ENCODE measurements at regions not wholly inside any gene's neighbourhood (a gene's known extent, or its start where the extent isn't known, plus 50 kb on each side); places are given as distances from the start of the nearest gene placed in this dataset.

- no peak for TF ChIP-seq POLR2A (IDR thresholded peaks at IDR 0.05; ENCODE audit: low read depth, low read length)
- no peak for FAIRE-seq
Observed at GRCh38 chr1:164320790-164321731, 237.9 kb upstream of the PBX1 start.

GRCh38 chr1:164325786-164326185 is 233.2 kb upstream of the PBX1 start:
- DNase-seq (ENCODE audit: insufficient read length, low spot score) (no peak), FAIRE-seq (no peak)
- TF ChIP-seq POLR2A (IDR thresholded peaks at IDR 0.05; ENCODE audit: low read depth, low read length): no peak

More at GRCh38 chr1:164320790-164321731, 237.9 kb upstream of the PBX1 start:
- DNase-seq (ENCODE audit: insufficient read length, low spot score): no peak

DNA sequence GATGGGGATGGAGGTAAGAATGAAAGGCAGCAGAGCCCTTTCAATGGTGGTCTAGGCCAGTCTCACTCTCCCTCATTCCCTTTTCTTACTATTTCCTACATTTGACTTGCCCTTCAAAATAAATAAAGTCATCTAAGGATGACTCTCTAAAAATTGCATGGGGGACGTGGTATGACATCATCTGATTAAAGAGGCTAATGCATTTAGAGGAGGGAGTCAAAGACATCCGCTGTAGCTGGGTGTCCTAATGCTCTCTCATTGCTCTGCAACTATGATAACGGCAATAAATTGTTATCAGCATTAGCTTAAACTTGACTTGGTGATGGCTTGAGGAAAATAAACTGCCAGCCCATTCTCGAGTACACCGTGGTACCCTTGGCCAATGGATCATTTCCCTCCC is 225.6 kb upstream of the PBX1 start:
- no peak for FAIRE-seq
- no peak for TF ChIP-seq POLR2A (IDR thresholded peaks at IDR 0.05; ENCODE audit: low read depth, low read length)

DNA sequence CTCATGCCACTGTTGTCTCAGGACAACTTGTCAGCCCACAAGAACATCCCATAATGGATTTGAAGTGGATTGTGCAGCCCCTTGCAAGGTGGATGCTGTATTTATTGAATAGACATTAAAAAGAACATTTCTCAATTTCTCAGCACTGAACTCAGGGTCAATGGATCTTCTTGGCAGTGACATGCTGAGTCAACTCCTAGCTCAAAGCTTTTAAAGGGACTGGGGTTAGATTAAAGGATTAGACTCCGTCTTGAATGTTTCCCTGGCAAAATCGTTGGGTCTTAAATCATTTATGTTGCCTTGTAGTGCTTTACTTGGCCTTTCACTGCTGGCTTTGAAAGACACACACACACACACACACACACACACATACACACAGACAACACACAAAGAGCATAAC is 221.6 kb upstream of the PBX1 start:
- no peak for FAIRE-seq
- no peak for DNase-seq (ENCODE audit: insufficient read length, low spot score)

More for the DNA sequence above, 225.6 kb upstream of the PBX1 start:
- no peak for DNase-seq (ENCODE audit: insufficient read length, low spot score)

DNA sequence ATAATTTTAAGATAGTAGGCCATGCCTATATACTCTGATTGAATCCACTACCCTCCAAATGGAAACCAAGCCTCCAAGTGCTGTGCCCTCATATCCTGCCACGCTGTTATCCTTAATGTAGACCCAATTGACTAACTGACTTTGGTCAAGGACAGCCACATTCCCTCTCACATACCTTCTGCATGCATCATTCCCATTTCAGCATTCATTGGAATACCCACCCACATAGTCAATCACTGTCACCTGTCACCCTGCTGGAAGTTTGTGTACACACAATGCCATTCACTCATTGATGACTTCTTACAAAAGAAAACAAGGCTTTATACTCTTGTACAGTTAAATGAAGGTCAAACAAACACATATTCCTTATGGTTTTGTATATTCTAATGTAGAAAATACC is 221.1 kb upstream of the PBX1 start:
- TF ChIP-seq POLR2A (IDR thresholded peaks at IDR 0.05; ENCODE audit: low read depth, low read length): no peak
- DNase-seq (ENCODE audit: insufficient read length, low spot score): no peak
- FAIRE-seq: no peak

More for the DNA sequence above, 221.6 kb upstream of the PBX1 start:
- TF ChIP-seq POLR2A (IDR thresholded peaks at IDR 0.05; ENCODE audit: low read depth, low read length): no peak

GRCh38 chr1:164343189-164343588 is 215.8 kb upstream of the PBX1 start:
- DNase-seq (ENCODE audit: insufficient read length, low spot score) (no peak), FAIRE-seq (no peak)
- TF ChIP-seq POLR2A (IDR thresholded peaks at IDR 0.05; ENCODE audit: low read depth, low read length): no peak

GRCh38 chr1:164347980-164348379 is 211.0 kb upstream of the PBX1 start:
- FAIRE-seq: no peak
- DNase-seq (ENCODE audit: insufficient read length, low spot score): no peak
- TF ChIP-seq POLR2A (IDR thresholded peaks at IDR 0.05; ENCODE audit: low read depth, low read length): no peak

- DNase-seq (ENCODE audit: insufficient read length, low spot score) (no peak), FAIRE-seq (no peak)
- no peak for TF ChIP-seq POLR2A (IDR thresholded peaks at IDR 0.05; ENCODE audit: low read depth, low read length)
Observed at GRCh38 chr1:164356511-164356910, 202.5 kb upstream of the PBX1 start.

DNA sequence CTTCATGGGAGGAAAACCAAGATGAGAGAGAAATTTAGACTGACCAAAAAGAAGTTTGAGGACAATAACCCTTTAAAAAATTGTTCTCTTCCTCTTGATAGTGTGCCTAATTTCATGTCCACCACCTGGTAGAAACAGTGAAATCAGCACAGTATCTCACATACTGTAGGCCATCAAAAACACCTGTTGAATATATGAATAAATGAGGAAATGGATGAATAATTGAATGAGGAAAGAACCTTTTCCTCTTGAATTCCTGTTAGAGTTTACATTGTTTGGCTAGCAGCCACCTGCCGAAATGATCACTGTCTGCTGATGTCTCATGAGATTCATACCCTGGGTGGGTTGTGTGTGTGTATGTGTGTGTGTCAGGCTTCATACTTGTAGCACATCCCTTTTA is 198.7 kb upstream of the PBX1 start:
- TF ChIP-seq POLR2A (IDR thresholded peaks at IDR 0.05; ENCODE audit: low read depth, low read length): no peak
- no peak for FAIRE-seq
- DNase-seq (ENCODE audit: insufficient read length, low spot score): no peak

DNA sequence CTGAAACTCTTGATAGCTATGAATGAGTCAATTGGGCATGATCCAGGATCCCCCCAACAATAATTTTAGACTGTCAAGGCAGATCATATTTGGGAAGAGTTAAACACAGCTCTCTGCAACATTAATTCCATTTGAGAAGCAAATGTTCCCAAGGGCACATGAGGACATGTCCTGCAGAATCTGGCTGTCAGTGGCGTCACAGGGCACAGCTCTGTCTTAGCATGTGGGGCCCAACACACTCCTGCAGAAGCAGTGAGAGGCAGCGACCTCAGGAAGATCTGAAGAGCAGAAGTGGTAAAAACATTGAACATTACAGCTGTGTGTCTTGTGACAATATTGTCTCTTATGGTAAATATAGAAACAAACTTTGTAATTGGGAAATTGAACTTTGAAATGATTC is 197.1 kb upstream of the PBX1 start:
- TF ChIP-seq POLR2A (IDR thresholded peaks at IDR 0.05; ENCODE audit: low read depth, low read length): no peak
- no peak for DNase-seq (ENCODE audit: insufficient read length, low spot score)
- no peak for FAIRE-seq

GRCh38 chr1:164363980-164364379 is 195.0 kb upstream of the PBX1 start:
- no peak for DNase-seq (ENCODE audit: insufficient read length, low spot score)
- FAIRE-seq: no peak
- no peak for TF ChIP-seq POLR2A (IDR thresholded peaks at IDR 0.05; ENCODE audit: low read depth, low read length)

DNA sequence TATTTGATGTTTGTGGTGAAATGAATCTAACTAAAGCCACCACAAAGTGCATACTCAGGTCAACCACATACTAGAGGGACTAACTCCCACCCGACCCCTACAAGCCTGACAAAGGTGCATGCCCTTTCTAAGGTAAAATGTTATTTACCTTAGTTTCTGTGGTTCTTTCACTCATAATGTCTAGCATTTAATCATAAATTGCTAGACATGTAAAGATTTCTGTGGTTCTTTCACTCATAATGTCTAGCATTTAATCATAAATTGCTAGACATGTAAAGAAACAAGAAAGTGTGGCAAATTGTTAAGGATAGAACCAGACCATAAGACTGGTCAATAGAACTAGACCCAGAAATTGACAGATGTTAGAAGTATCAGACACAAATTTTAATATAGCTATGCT is 193.0 kb upstream of the PBX1 start:
- no peak for TF ChIP-seq POLR2A (IDR thresholded peaks at IDR 0.05; ENCODE audit: low read depth, low read length)
- FAIRE-seq: no peak

DNA sequence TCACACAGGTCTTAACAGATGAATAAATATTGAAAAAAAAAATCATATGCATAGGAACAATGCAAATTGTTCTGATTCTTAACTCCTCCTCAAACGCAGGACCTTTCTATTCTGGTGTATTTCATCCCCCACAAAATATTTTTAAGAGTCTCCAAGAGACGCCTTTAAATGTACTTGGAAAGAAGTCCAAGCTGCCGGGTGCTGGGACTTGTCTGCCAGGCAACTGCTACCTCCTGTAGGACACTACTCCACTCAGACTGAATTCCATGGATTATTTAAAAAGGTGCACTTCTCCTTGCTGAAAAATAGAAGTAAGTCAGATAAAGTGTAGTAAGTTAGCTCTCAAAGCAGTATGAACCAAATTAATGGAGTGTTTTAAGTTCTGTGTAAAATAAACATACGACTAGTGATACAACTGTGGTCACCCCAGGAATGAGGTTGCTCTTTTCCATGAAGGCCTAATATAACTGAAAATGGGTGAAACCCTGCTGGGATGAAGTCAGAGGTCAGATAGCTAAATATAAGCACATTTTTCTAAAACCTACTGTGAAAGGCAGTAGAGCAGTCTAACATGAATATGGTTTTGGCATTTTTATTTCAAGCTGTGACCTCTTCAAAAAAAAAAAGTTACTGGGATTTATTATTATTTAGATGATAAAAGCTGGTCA is 189.2 kb upstream of the PBX1 start:
- FAIRE-seq (no peak), DNase-seq (ENCODE audit: insufficient read length, low spot score) (no peak)
- TF ChIP-seq POLR2A (IDR thresholded peaks at IDR 0.05; ENCODE audit: low read depth, low read length): no peak

More for the DNA sequence above, 193.0 kb upstream of the PBX1 start:
- DNase-seq (ENCODE audit: insufficient read length, low spot score): no peak

- TF ChIP-seq POLR2A (IDR thresholded peaks at IDR 0.05; ENCODE audit: low read depth, low read length): no peak
- DNase-seq (ENCODE audit: insufficient read length, low spot score) (no peak), FAIRE-seq (peak; percentile 38)
Observed at GRCh38 chr1:164380893-164381292, 178.1 kb upstream of the PBX1 start.

DNA sequence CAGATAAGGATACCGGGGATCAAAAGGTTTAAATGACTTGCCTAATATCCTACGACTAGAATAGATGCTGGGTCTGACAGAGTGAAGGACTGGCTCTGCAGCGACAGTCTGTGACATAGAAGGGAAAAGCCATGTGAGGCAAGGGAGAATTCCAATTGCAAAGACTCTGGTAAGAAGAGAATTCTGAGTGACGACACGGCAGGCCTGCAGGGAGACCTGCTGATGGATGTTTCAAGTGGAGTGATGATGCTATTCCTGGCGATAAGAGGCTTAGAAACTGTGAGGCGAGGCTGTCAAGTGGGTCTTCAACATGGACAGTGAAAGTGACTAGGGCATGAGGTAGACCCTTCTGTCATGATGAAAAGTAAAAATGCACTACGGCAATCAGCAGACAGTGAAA is 176.6 kb upstream of the PBX1 start:
- FAIRE-seq (no peak), DNase-seq (ENCODE audit: insufficient read length, low spot score) (no peak)
- TF ChIP-seq POLR2A (IDR thresholded peaks at IDR 0.05; ENCODE audit: low read depth, low read length): no peak

Data from H54 (cell line).